WTC11 (cell line): ENCODE measurements at regions not wholly inside any gene's neighbourhood (a gene's known extent, or its start where the extent isn't known, plus 50 kb on each side); places are given as distances from the start of the nearest gene placed in this dataset.
A peak's percentile ranks its signal among the peaks of the same experiment; 100 is the strongest.

ENCODE experiments used
- ATAC-seq: fragments of 200-7000 bp; cut with Tn5 transposase; 2 replicates; pipeline ENCODE4 v1.10.0; 2021; ENCODE audit warnings: mild to moderate bottlenecking, moderate library complexity
- CTCF ChIA-PET: fragments of 300-600 bp; sonication (Branson Sonifier 250); formaldehyde crosslinking; loops from one replicate; lab custom pipeline; 2021; ENCODE audit warnings: antibody characterized with exemption; lab: Charles Lee
- POLR2A ChIA-PET: fragments of 350-600 bp; sonication (Branson Sonifier 250); formaldehyde crosslinking; loops from one replicate; lab custom pipeline; 2021; ENCODE audit warnings: antibody characterized with exemption; lab: Charles Lee
- DNase-seq: peaks from one replicate; pipeline ENCODE4 v3.0.0; 2021; ENCODE audit warnings: low spot score
- H3K27ac Mint-ChIP-seq: 2 replicates; pipeline ENCODE4 v1.8.0; 2021; ENCODE audit warnings: mixed read lengths
- H3K27me3 Mint-ChIP-seq: 2 replicates; pipeline ENCODE4 v1.8.0; 2021; ENCODE audit warnings: low read depth, mild to moderate bottlenecking, moderate library complexity, mixed read lengths
- H3K36me3 Mint-ChIP-seq: 2 replicates; pipeline ENCODE4 v1.8.0; 2021; ENCODE audit warnings: mixed read lengths
- H3K4me1 Mint-ChIP-seq: 2 replicates; pipeline ENCODE4 v1.8.0; 2022; ENCODE audit warnings: mixed read lengths
- H3K4me3 Mint-ChIP-seq: 2 replicates; pipeline ENCODE4 v1.8.0; 2021; ENCODE audit warnings: mild to moderate bottlenecking, moderate library complexity, mixed read lengths
- H3K9me3 Mint-ChIP-seq: 2 replicates; pipeline ENCODE4 v1.8.0; 2021; ENCODE audit warnings: mixed read lengths
- ATF1 ChIP-seq: sonication (generic); formaldehyde crosslinking; IDR thresholded peaks from 2 replicates; pipeline ENCODE4 v1.8.1; 2023; ENCODE audit warnings: mild to moderate bottlenecking, moderate library complexity, missing genetic modification reagents
- CBFB ChIP-seq: sonication (generic); formaldehyde crosslinking; IDR thresholded peaks from 2 replicates; pipeline ENCODE4 v1.8.1; 2022; ENCODE audit warnings: mild to moderate bottlenecking, low read depth, missing genetic modification reagents
- CREB1 ChIP-seq: sonication (generic); formaldehyde crosslinking; IDR thresholded peaks from 2 replicates; pipeline ENCODE4 v1.8.0; 2023; ENCODE audit warnings: mild to moderate bottlenecking, missing genetic modification reagents
- CREM ChIP-seq: sonication (generic); formaldehyde crosslinking; IDR thresholded peaks from 2 replicates; pipeline ENCODE4 v1.8.1; 2022; ENCODE audit warnings: mild to moderate bottlenecking, missing genetic modification reagents, moderate library complexity
- ELF4 ChIP-seq: sonication (generic); formaldehyde crosslinking; IDR thresholded peaks from 2 replicates; pipeline ENCODE4 v1.8.1; 2022; ENCODE audit warnings: low read depth, mild to moderate bottlenecking, moderate library complexity, missing genetic modification reagents
- ESRRA ChIP-seq: sonication (generic); formaldehyde crosslinking; IDR thresholded peaks from 2 replicates; pipeline ENCODE4 v1.8.1; 2022; ENCODE audit warnings: mild to moderate bottlenecking, missing genetic modification reagents, borderline replicate concordance
- FOXK1 ChIP-seq: sonication (generic); formaldehyde crosslinking; IDR thresholded peaks from 2 replicates; pipeline ENCODE4 v1.8.0; 2022; ENCODE audit warnings: mild to moderate bottlenecking, moderate library complexity, missing genetic modification reagents
- NR3C1 ChIP-seq: sonication (generic); formaldehyde crosslinking; conservative IDR thresholded peaks from 2 replicates; pipeline ENCODE4 v1.8.1; 2023; ENCODE audit warnings: low read depth, mild to moderate bottlenecking, missing genetic modification reagents
- OVOL2 ChIP-seq: fragments of 250-450 bp; sonication (Bioruptor Pico); IDR thresholded peaks from 2 replicates; pipeline ENCODE4 v1.9.0; 2021; ENCODE audit warnings: mild to moderate bottlenecking, borderline replicate concordance
- RORB ChIP-seq: fragments of 250-450 bp; sonication (Bioruptor Pico); IDR thresholded peaks from 2 replicates; pipeline ENCODE4 v1.9.0; 2021; ENCODE audit warnings: mild to moderate bottlenecking
- SMAD3 ChIP-seq: sonication (generic); formaldehyde crosslinking; IDR thresholded peaks from 2 replicates; pipeline ENCODE4 v1.8.0; 2022; ENCODE audit warnings: missing genetic modification reagents, mild to moderate bottlenecking, borderline replicate concordance
- SP1 ChIP-seq: sonication (generic); formaldehyde crosslinking; conservative IDR thresholded peaks from 2 replicates; pipeline ENCODE4 v1.8.1; 2022; ENCODE audit warnings: missing genetic modification reagents
- TCF7 ChIP-seq: sonication (generic); formaldehyde crosslinking; IDR thresholded peaks from 2 replicates; pipeline ENCODE4 v1.8.0; 2022; ENCODE audit warnings: mild to moderate bottlenecking, low read depth, missing genetic modification reagents, moderate library complexity
- ZBTB21 ChIP-seq: sonication (generic); formaldehyde crosslinking; IDR thresholded peaks from 2 replicates; pipeline ENCODE4 v1.8.1; 2023; ENCODE audit warnings: mild to moderate bottlenecking, missing genetic modification reagents, borderline replicate concordance
- ZNF121 ChIP-seq: sonication (generic); formaldehyde crosslinking; IDR thresholded peaks from 2 replicates; pipeline ENCODE4 v1.8.0; 2023; ENCODE audit warnings: missing genetic modification reagents
- ZNF263 ChIP-seq: sonication (generic); formaldehyde crosslinking; IDR thresholded peaks from 2 replicates; pipeline ENCODE4 v1.8.1; 2022; ENCODE audit warnings: low read depth, mild to moderate bottlenecking, moderate library complexity, missing genetic modification reagents
- ZNF317 ChIP-seq: sonication (generic); formaldehyde crosslinking; IDR thresholded peaks from 2 replicates; pipeline ENCODE4 v1.8.1; 2023; ENCODE audit warnings: low read depth, mild to moderate bottlenecking, moderate library complexity, missing genetic modification reagents, borderline replicate concordance
- ZNF423 ChIP-seq: fragments of 250-450 bp; sonication (Bioruptor Pico); IDR thresholded peaks from 2 replicates; pipeline ENCODE4 v2.1.2; 2022; ENCODE audit warnings: mild to moderate bottlenecking, moderate library complexity
- TF ChIP-seq, protein P1 (sequence below): sonication (generic); formaldehyde crosslinking; IDR thresholded peaks from 2 replicates; pipeline ENCODE4 v1.8.1; 2023; ENCODE audit warnings: mild to moderate bottlenecking, missing genetic modification reagents
- TF ChIP-seq, protein P2 (sequence below): sonication (generic); formaldehyde crosslinking; IDR thresholded peaks from 2 replicates; pipeline ENCODE4 v1.8.1; 2022; ENCODE audit warnings: low read depth, mild to moderate bottlenecking, moderate library complexity, missing genetic modification reagents, borderline replicate concordance
- TF ChIP-seq, protein P3 (sequence below): sonication (generic); formaldehyde crosslinking; IDR thresholded peaks from 2 replicates; pipeline ENCODE4 v1.8.0; 2022; ENCODE audit warnings: mild to moderate bottlenecking, missing genetic modification reagents
- TF ChIP-seq, protein P4 (sequence below): fragments of 200-600 bp; IDR thresholded peaks from 2 replicates; pipeline ENCODE4 v1.8.0; 2022; ENCODE audit warnings: antibody characterized with exemption
- TF ChIP-seq, protein P5 (sequence below): sonication (generic); formaldehyde crosslinking; IDR thresholded peaks from 2 replicates; pipeline ENCODE4 v1.8.0; 2023; ENCODE audit warnings: missing genetic modification reagents
- TF ChIP-seq, protein P6 (sequence below): sonication (generic); formaldehyde crosslinking; IDR thresholded peaks from 2 replicates; pipeline ENCODE4 v1.8.1; 2023; ENCODE audit warnings: mild to moderate bottlenecking, missing genetic modification reagents

DNA sequence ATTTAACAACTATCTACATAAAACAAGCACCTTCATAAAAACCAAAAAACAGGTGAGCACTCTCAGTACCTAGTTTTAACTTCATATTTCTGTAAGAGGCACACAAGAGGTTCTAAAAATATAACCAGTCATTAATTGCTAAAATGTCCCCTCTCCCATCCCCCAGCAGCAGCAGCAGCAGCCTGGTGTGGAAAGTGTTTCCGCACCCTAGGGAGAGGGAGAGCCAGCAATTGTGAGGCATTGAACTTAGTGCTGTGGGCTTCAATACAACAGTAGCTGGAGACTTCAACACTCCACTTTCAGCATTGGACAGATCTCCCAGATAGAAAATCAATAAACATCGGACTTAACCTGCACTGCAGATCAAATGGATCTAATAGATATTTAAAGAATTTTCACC lies 1158.5 kb downstream of the JRKL start:
- DNase-seq, result no peak
- H3K9me3 Mint-ChIP-seq, result no peaks in the 10 kb centered on the region
- H3K36me3 Mint-ChIP-seq, result no peaks in the 10 kb centered on the region
- TF ChIP-seq ZNF423 (CRISPR knock-in tag) (peak; percentile 92), CBFB (CRISPR knock-in tag) (no peak)
- TF ChIP-seq, all 79 proteins: peak for 1
- Mint-ChIP-seq H3K27me3 (no peaks in the 10 kb centered on the region), H3K27ac (no peak overlapping the region), H3K4me1 (peaks cover 10% of the 10 kb centered on the region), H3K4me3 (no peak overlapping the region)
- CTCF ChIA-PET, result no interaction called here
- ATAC-seq, result peak; percentile 68
- POLR2A ChIA-PET, result no interaction called here

DNA sequence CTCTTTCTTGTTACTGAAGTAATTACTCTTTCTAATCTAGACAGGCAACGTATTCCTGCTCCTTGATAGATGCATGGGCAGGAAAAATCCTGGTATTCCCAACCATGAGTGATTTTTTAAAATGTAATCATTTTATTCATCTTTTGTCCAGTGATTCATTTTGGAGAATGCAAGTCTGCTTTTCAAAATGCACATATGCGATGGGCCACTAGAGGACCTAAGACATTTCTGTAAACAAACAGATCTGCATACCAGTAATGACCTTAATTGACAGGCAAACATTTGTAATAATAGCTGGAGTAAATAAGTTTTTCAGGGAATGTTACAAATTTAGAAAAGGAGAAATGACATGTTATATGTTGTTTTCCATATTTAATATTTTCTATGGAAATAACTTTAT lies 1167.6 kb downstream of the JRKL start:
- CTCF ChIA-PET, result no interaction called here
- Mint-ChIP-seq H3K27me3 (no peaks in the 10 kb centered on the region), H3K27ac (no peak overlapping the region), H3K4me3 (no peak overlapping the region), H3K36me3 (no peaks in the 10 kb centered on the region), H3K4me1 (0 out of 2 replicates have a peak, but pooled peaks cover 6% of the 10 kb centered on the region), H3K9me3 (no peaks in the 10 kb centered on the region)
- ATAC-seq (no peak), DNase-seq (no peak)
- POLR2A ChIA-PET, result no interaction called here
- no peak for TF ChIP-seq SMAD3 (CRISPR knock-in tag)
- TF ChIP-seq, protein P1, sequence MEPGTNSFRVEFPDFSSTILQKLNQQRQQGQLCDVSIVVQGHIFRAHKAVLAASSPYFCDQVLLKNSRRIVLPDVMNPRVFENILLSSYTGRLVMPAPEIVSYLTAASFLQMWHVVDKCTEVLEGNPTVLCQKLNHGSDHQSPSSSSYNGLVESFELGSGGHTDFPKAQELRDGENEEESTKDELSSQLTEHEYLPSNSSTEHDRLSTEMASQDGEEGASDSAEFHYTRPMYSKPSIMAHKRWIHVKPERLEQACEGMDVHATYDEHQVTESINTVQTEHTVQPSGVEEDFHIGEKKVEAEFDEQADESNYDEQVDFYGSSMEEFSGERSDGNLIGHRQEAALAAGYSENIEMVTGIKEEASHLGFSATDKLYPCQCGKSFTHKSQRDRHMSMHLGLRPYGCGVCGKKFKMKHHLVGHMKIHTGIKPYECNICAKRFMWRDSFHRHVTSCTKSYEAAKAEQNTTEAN (CRISPR knock-in tag), result no peak

DNA sequence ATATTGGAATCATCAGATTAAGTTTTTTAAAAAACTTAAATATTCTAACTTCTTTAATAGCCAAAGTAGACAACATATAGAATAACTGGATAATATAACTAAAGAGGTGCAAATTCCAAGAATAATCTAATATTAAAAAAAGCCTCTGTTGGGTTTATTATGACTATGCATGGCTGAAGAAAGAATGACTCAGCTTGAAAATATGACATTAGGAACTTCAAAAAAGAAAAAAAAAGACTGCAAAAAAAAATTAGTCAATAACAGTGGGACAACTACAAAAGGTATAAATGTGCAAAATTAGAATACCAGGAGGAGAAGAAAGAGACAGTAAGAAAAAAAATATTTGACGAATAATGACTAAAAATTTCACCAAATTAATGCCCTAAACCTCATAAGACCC lies 1178.0 kb downstream of the JRKL start:
- Mint-ChIP-seq H3K36me3 (peaks cover 35% of the 10 kb centered on the region), H3K4me3 (no peak overlapping the region), H3K4me1 (peaks cover 9% of the 10 kb centered on the region), H3K9me3 (peaks cover 40% of the 10 kb centered on the region), H3K27ac (no peak overlapping the region), H3K27me3 (no peaks in the 10 kb centered on the region)
- TF ChIP-seq SP1, result no peak
- TF ChIP-seq ELF4 (CRISPR knock-in tag), result no peak
- TF ChIP-seq CREB1 (CRISPR knock-in tag), result no peak
- no peak for TF ChIP-seq TCF7
- TF ChIP-seq RORB (CRISPR knock-in tag), result no peak
- TF ChIP-seq OVOL2 (CRISPR knock-in tag), result no peak
- no peak for DNase-seq
- no peak for ATAC-seq
- POLR2A ChIA-PET, result no interaction called here
- CTCF ChIA-PET, result no interaction called here

DNA sequence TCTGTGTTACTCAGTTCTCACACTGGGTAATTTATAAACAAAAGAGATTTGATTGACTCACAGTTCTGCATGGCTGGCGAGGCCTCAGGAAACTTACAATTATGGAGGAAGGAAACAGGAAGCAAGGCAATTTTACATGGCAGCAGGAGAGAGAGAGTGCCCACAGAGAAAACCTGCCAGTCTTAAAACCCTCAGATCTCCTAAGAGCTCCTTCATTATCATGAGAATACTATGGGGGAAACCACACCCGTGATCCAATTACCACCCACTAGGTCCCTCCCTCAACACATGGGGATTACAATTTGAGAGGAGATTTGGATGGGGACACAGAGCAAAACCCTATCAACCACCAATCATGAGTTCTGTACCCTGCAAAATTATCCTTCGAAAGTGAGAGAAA lies 1180.8 kb downstream of the JRKL start:
- CTCF ChIA-PET, result no interaction called here
- TF ChIP-seq, protein P2, sequence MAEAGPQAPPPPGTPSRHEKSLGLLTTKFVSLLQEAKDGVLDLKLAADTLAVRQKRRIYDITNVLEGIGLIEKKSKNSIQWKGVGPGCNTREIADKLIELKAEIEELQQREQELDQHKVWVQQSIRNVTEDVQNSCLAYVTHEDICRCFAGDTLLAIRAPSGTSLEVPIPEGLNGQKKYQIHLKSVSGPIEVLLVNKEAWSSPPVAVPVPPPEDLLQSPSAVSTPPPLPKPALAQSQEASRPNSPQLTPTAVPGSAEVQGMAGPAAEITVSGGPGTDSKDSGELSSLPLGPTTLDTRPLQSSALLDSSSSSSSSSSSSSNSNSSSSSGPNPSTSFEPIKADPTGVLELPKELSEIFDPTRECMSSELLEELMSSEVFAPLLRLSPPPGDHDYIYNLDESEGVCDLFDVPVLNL (CRISPR knock-in tag), result no peak
- TF ChIP-seq ZBTB21 (CRISPR knock-in tag) (no peak), ATF1 (CRISPR knock-in tag) (no peak), ZNF263 (CRISPR knock-in tag) (no peak), FOXK1 (no peak), NR3C1 (CRISPR knock-in tag) (no peak), CREM (CRISPR knock-in tag) (no peak), ESRRA (no peak), ZNF317 (CRISPR knock-in tag) (no peak), ELF4 (CRISPR knock-in tag) (no peak), ZNF121 (no peak)
- TF ChIP-seq, protein P3, sequence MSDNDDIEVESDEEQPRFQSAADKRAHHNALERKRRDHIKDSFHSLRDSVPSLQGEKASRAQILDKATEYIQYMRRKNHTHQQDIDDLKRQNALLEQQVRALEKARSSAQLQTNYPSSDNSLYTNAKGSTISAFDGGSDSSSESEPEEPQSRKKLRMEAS (CRISPR knock-in tag), result no peak
- TF ChIP-seq, protein P4, sequence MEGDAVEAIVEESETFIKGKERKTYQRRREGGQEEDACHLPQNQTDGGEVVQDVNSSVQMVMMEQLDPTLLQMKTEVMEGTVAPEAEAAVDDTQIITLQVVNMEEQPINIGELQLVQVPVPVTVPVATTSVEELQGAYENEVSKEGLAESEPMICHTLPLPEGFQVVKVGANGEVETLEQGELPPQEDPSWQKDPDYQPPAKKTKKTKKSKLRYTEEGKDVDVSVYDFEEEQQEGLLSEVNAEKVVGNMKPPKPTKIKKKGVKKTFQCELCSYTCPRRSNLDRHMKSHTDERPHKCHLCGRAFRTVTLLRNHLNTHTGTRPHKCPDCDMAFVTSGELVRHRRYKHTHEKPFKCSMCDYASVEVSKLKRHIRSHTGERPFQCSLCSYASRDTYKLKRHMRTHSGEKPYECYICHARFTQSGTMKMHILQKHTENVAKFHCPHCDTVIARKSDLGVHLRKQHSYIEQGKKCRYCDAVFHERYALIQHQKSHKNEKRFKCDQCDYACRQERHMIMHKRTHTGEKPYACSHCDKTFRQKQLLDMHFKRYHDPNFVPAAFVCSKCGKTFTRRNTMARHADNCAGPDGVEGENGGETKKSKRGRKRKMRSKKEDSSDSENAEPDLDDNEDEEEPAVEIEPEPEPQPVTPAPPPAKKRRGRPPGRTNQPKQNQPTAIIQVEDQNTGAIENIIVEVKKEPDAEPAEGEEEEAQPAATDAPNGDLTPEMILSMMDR, result no peak
- TF ChIP-seq, protein P5, sequence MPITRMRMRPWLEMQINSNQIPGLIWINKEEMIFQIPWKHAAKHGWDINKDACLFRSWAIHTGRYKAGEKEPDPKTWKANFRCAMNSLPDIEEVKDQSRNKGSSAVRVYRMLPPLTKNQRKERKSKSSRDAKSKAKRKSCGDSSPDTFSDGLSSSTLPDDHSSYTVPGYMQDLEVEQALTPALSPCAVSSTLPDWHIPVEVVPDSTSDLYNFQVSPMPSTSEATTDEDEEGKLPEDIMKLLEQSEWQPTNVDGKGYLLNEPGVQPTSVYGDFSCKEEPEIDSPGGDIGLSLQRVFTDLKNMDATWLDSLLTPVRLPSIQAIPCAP, result no peak
- TF ChIP-seq, protein P6, sequence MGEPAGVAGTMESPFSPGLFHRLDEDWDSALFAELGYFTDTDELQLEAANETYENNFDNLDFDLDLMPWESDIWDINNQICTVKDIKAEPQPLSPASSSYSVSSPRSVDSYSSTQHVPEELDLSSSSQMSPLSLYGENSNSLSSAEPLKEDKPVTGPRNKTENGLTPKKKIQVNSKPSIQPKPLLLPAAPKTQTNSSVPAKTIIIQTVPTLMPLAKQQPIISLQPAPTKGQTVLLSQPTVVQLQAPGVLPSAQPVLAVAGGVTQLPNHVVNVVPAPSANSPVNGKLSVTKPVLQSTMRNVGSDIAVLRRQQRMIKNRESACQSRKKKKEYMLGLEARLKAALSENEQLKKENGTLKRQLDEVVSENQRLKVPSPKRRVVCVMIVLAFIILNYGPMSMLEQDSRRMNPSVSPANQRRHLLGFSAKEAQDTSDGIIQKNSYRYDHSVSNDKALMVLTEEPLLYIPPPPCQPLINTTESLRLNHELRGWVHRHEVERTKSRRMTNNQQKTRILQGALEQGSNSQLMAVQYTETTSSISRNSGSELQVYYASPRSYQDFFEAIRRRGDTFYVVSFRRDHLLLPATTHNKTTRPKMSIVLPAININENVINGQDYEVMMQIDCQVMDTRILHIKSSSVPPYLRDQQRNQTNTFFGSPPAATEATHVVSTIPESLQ (CRISPR knock-in tag), result no peak
- POLR2A ChIA-PET, result no interaction called here
- peaks cover 35% of the 10 kb centered on the region for H3K36me3 Mint-ChIP-seq
- H3K27me3 Mint-ChIP-seq, result no peaks in the 10 kb centered on the region
- DNase-seq (no peak), ATAC-seq (peak; percentile 85)
- peaks cover 40% of the 10 kb centered on the region for H3K9me3 Mint-ChIP-seq
- H3K4me3 Mint-ChIP-seq, result no peak overlapping the region
- H3K4me1 Mint-ChIP-seq, result peaks cover 15% of the 10 kb centered on the region
- H3K27ac Mint-ChIP-seq, result peak overlapping the region; percentile 54; the same call in 1 of the 2 replicates
